IPS-15b (cell line): ENCODE measurements at regions not wholly inside any gene's neighbourhood (a gene's known extent, or its start where the extent isn't known, plus 50 kb on each side); places are given as distances from the start of the nearest gene placed in this dataset.

Experiments used
- H3K27me3 ChIP-seq: one replicate; pipeline ENCODE4 v1.6.1; 2013; ENCODE audit warnings: low read length; ENCODE audit not compliant: control insufficient read depth, insufficient read depth
- H3K36me3 ChIP-seq: one replicate; pipeline ENCODE4 v1.6.1; 2013; ENCODE audit warnings: low read length; ENCODE audit not compliant: control insufficient read depth, insufficient read depth
- H3K4me1 ChIP-seq: one replicate; pipeline ENCODE4 v1.6.1; 2013; ENCODE audit warnings: mild to moderate bottlenecking, low read length; ENCODE audit not compliant: control insufficient read depth, insufficient read depth
- H3K4me3 ChIP-seq: one replicate; pipeline ENCODE4 v1.5.1; 2013; ENCODE audit warnings: low read depth, low read length
- H3K9ac ChIP-seq: one replicate; pipeline ENCODE4 v1.6.1; 2013; ENCODE audit warnings: low read depth, mild to moderate bottlenecking, low read length
- H3K9me3 ChIP-seq: one replicate; pipeline ENCODE4 v1.6.1; 2013; ENCODE audit warnings: mild to moderate bottlenecking, low read length; ENCODE audit not compliant: control insufficient read depth, insufficient read depth

- H3K9me3 ChIP-seq = no peaks in the 10 kb centered on the region
- no peak overlapping the region for H3K4me3 ChIP-seq
- H3K36me3 ChIP-seq = no peaks in the 10 kb centered on the region
- peaks cover 1% of the 10 kb centered on the region for H3K4me1 ChIP-seq
- no peaks in the 10 kb centered on the region for H3K27me3 ChIP-seq
- H3K9ac ChIP-seq = no peak overlapping the region
Observed at GRCh38 chr1:37400466-37401225, 73.7 kb upstream of the ZC3H12A start.

GRCh38 chr1:37403166-37403565 lies 71.2 kb upstream of the ZC3H12A start:
- Histone ChIP-seq H3K4me1 (no peaks in the 10 kb centered on the region), H3K36me3 (no peaks in the 10 kb centered on the region), H3K4me3 (no peak overlapping the region), H3K27me3 (no peaks in the 10 kb centered on the region), H3K9ac (no peak overlapping the region), H3K9me3 (no peaks in the 10 kb centered on the region)

- H3K4me3 ChIP-seq = no peak overlapping the region
- no peaks in the 10 kb centered on the region for H3K9me3 ChIP-seq
- no peaks in the 10 kb centered on the region for H3K36me3 ChIP-seq
- no peaks in the 10 kb centered on the region for H3K27me3 ChIP-seq
- no peaks in the 10 kb centered on the region for H3K4me1 ChIP-seq
- no peak overlapping the region for H3K9ac ChIP-seq
Observed at GRCh38 chr1:37404711-37405110, 69.7 kb upstream of the ZC3H12A start.

GRCh38 chr1:37410105-37410504 lies 64.3 kb upstream of the ZC3H12A start:
- H3K36me3 ChIP-seq = no peaks in the 10 kb centered on the region
- H3K4me3 ChIP-seq = no peak overlapping the region
- H3K4me1 ChIP-seq = peaks cover 6% of the 10 kb centered on the region
- H3K9ac ChIP-seq = no peak overlapping the region
- H3K9me3 ChIP-seq = no peaks in the 10 kb centered on the region
- no peaks in the 10 kb centered on the region for H3K27me3 ChIP-seq

- Histone ChIP-seq H3K9ac (no peak overlapping the region), H3K36me3 (no peaks in the 10 kb centered on the region), H3K4me3 (no peak overlapping the region), H3K4me1 (peaks cover 6% of the 10 kb centered on the region), H3K27me3 (no peaks in the 10 kb centered on the region), H3K9me3 (no peaks in the 10 kb centered on the region)
Observed at GRCh38 chr1:37410815-37411214, 63.6 kb upstream of the ZC3H12A start.

GRCh38 chr1:37415611-37416244 lies 58.7 kb upstream of the ZC3H12A start:
- Histone ChIP-seq H3K4me3 (no peak overlapping the region), H3K27me3 (no peaks in the 10 kb centered on the region), H3K4me1 (peaks cover 3% of the 10 kb centered on the region), H3K36me3 (no peaks in the 10 kb centered on the region), H3K9ac (no peak overlapping the region), H3K9me3 (no peaks in the 10 kb centered on the region)

- Histone ChIP-seq H3K36me3 (no peaks in the 10 kb centered on the region), H3K27me3 (no peaks in the 10 kb centered on the region), H3K4me3 (no peak overlapping the region), H3K9ac (no peak overlapping the region), H3K9me3 (no peaks in the 10 kb centered on the region), H3K4me1 (no peaks in the 10 kb centered on the region)
Observed at GRCh38 chr1:37420456-37420855, 53.9 kb upstream of the ZC3H12A start.

GRCh38 chr1:37423810-37424209 lies 50.6 kb upstream of the ZC3H12A start:
- Histone ChIP-seq H3K27me3 (no peaks in the 10 kb centered on the region), H3K9me3 (no peaks in the 10 kb centered on the region), H3K36me3 (no peaks in the 10 kb centered on the region), H3K4me3 (no peak overlapping the region), H3K9ac (no peak overlapping the region), H3K4me1 (no peaks in the 10 kb centered on the region)

- Histone ChIP-seq H3K9ac (no peak overlapping the region), H3K36me3 (no peaks in the 10 kb centered on the region), H3K27me3 (no peaks in the 10 kb centered on the region), H3K4me3 (no peak overlapping the region), H3K9me3 (no peaks in the 10 kb centered on the region), H3K4me1 (no peaks in the 10 kb centered on the region)
Observed at GRCh38 chr1:37424523-37424922, 49.9 kb upstream of the ZC3H12A start.
